Urinary bladder (tissue), 3 donors: ENCODE measurements at regions not wholly inside any gene's neighbourhood (a gene's known extent, or its start where the extent isn't known, plus 50 kb on each side); places are given as distances from the start of the nearest gene placed in this dataset.

ENCODE experiments used
- DNase-seq: peaks from one replicate; pipeline ENCODE4 v3.0.0-alpha.2; 2015; ENCODE audit errors: extremely low spot score
- H3K27ac ChIP-seq: one replicate; pipeline ENCODE4 v1.5.1; 2013; ENCODE audit warnings: low read depth, mild to moderate bottlenecking, moderate library complexity
- H3K36me3 ChIP-seq: one replicate; pipeline ENCODE4 v1.6.1; 2013; ENCODE audit warnings: mild to moderate bottlenecking, moderate library complexity; ENCODE audit not compliant: insufficient read depth
- H3K4me1 ChIP-seq: one replicate; pipeline ENCODE4 v1.6.1; 2013; ENCODE audit warnings: mild to moderate bottlenecking, moderate library complexity; ENCODE audit not compliant: insufficient read depth
- H3K4me3 ChIP-seq: one replicate; pipeline ENCODE4 v1.5.1; 2013; ENCODE audit warnings: low read depth, low read length
- WGBS: extraction: QIAGEN DNeasy Blood & Tissue Kit; methylation state at CpG from one replicate; pipeline ENCODE4 v1.1.7; 2013; 5-methylcytosine and 5-hydroxymethylcytosine counted together
- donor health status: healthy with polysubstance abuse.
- donor health status: healthy.

- H3K4me3 ChIP-seq = no peak overlapping the region
- 32% methylated on average over 2 of the region's 2 CpGs for WGBS
- no peak overlapping the region for H3K27ac ChIP-seq
- DNase-seq = no peak
- H3K36me3 ChIP-seq = no peaks in the 10 kb centered on the region
- no peaks in the 10 kb centered on the region for H3K4me1 ChIP-seq
Observed at GRCh38 chr11:98829971-98830370, 190.8 kb upstream of the CNTN5 start.

GRCh38 chr11:98834776-98835175 is 186.0 kb upstream of the CNTN5 start:
- 85% methylated on average over 4 of the region's 4 CpGs for WGBS
- H3K4me1 ChIP-seq = no peaks in the 10 kb centered on the region
- H3K4me3 ChIP-seq = no peak overlapping the region
- no peak overlapping the region for H3K27ac ChIP-seq
- no peaks in the 10 kb centered on the region for H3K36me3 ChIP-seq
- DNase-seq = no peak

GRCh38 chr11:98835335-98835734 is 185.4 kb upstream of the CNTN5 start:
- 58% methylated on average over 2 of the region's 2 CpGs for WGBS
- DNase-seq = no peak
- Histone ChIP-seq H3K27ac (no peak overlapping the region), H3K4me1 (no peaks in the 10 kb centered on the region), H3K4me3 (no peak overlapping the region), H3K36me3 (no peaks in the 10 kb centered on the region)

- Histone ChIP-seq H3K4me3 (no peak overlapping the region), H3K36me3 (no peaks in the 10 kb centered on the region), H3K4me1 (no peaks in the 10 kb centered on the region), H3K27ac (no peak overlapping the region)
- WGBS = 28% methylated on average over 1 of the region's 1 CpG
- no peak for DNase-seq
Observed at GRCh38 chr11:98836156-98836555, 184.6 kb upstream of the CNTN5 start.

- Histone ChIP-seq H3K4me3 (no peak overlapping the region), H3K27ac (no peak overlapping the region), H3K4me1 (no peaks in the 10 kb centered on the region), H3K36me3 (no peaks in the 10 kb centered on the region)
- DNase-seq = no peak
Observed at GRCh38 chr11:98842187-98842586, 178.6 kb upstream of the CNTN5 start.

DNA sequence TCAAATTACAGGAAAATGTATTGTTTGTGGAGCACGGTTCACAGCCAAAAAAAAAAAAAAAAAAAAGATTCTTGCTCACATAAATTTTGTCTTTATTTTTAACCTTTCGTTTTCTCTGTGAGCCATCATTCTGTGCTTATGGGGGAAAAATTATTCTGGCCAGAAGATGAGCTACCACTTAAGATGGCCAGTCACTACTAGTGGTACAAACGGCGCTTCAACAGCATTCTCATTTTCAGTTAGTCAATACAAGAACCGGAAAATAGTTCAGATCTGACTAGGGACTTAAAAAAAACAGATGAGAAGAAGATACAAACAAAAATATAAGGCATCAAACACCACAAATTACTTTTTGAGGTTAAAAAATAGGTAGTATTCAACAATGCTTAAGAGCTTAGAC is 158.6 kb upstream of the CNTN5 start:
- no peak for DNase-seq

GRCh38 chr11:98871690-98872089 is 149.1 kb upstream of the CNTN5 start:
- Histone ChIP-seq H3K36me3 (no peaks in the 10 kb centered on the region), H3K4me3 (no peak overlapping the region), H3K4me1 (no peaks in the 10 kb centered on the region), H3K27ac (no peak overlapping the region)
- DNase-seq = no peak
- WGBS = 91% methylated on average over 3 of the region's 3 CpGs

More for the DNA sequence above, 158.6 kb upstream of the CNTN5 start:
- no peaks in the 10 kb centered on the region for H3K36me3 ChIP-seq
- 73% methylated on average over 5 of the region's 5 CpGs for WGBS
- no peak overlapping the region for H3K27ac ChIP-seq
- no peak overlapping the region for H3K4me3 ChIP-seq
- H3K4me1 ChIP-seq = no peaks in the 10 kb centered on the region

DNA sequence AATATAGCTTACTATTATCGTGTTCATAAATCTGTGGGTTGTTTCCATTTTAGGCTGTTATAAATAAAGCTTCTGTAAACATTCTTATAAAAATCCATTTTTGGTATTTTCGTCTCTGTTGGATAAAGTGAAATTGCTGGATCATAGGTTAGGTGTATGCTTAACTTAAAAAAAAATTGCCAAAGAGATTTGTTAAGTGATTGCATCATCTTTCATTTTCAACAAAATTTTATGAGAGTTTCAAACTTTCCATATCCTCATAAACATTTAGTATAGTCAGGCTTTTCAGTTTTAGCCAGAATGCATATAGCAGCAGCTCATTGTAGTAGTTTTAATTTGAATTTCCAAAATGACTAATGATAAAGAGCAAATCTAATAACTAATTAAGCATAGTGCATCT is 146.7 kb upstream of the CNTN5 start:
- WGBS = 66% methylated on average over 2 of the region's 2 CpGs
- Histone ChIP-seq H3K4me3 (no peak overlapping the region), H3K4me1 (no peaks in the 10 kb centered on the region), H3K36me3 (no peaks in the 10 kb centered on the region), H3K27ac (no peak overlapping the region)
- DNase-seq = no peak

DNA sequence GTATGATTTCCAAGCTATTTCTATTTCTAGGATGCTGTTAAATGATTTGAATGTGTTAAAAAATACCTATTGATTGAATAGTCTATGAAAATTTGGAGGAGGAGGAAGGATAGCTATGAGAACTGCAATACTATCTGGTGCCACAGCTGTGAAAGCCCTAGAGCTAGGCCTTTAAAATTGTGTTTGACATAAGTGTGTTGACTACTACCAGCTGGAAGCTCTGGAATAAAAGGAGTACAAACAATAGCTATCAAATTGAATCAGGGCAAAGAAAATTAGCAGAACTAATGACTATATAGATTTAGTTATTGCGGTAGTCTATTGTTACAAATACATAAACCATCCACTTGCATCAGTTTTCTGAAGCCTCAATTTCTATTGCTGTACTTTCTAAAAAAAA is 124.8 kb upstream of the CNTN5 start:
- Histone ChIP-seq H3K36me3 (no peaks in the 10 kb centered on the region), H3K4me3 (no peak overlapping the region), H3K4me1 (no peaks in the 10 kb centered on the region), H3K27ac (no peak overlapping the region)
- WGBS = 95% methylated on average over 1 of the region's 1 CpG
- no peak for DNase-seq

DNA sequence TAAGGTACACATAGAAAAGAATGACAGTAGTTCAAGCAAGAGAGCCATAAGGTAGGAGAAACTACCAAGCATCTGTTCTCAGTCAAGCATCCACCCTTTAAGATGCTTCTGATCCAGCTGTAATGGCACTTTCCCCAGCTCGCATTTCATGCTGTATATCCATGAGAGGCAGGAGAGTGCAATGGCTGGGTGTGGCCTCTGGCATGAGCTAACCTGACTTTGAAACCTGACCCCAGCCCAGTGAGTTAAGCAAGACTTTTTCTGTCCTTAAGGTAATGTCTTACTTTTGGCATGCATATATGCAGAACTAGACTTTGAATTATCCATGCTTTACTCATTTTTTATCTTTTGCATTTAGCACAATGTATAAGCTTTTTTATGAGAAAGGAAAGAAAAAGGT is 79.8 kb upstream of the CNTN5 start:
- Histone ChIP-seq H3K4me3 (no peak overlapping the region), H3K4me1 (no peaks in the 10 kb centered on the region), H3K27ac (no peak overlapping the region), H3K36me3 (no peaks in the 10 kb centered on the region)
- no peak for DNase-seq
- WGBS = 55% methylated on average over 1 of the region's 1 CpG

DNA sequence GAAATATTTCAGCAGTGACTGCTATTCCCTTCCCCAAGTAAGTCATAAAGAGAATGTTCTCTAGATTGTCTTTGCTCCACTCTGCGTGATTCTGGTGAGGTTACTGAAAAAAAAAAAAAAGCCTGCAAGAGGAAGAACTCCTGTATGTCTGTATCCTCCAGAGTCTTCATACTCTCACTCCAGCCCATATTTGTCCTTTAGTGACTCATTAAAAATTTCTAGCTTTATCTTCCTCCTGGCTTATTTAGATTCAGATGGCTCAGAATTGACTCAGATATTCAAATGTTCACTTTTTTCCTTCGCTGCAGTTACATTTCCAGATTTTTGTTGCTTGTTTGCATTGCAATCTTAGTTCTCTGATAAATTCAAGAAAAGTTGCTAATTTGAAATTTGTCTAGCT is 76.3 kb upstream of the CNTN5 start:
- H3K36me3 ChIP-seq = no peaks in the 10 kb centered on the region
- no peak overlapping the region for H3K4me3 ChIP-seq
- DNase-seq = no peak
- WGBS = 81% methylated on average over 2 of the region's 2 CpGs
- no peak overlapping the region for H3K27ac ChIP-seq
- no peaks in the 10 kb centered on the region for H3K4me1 ChIP-seq

DNA sequence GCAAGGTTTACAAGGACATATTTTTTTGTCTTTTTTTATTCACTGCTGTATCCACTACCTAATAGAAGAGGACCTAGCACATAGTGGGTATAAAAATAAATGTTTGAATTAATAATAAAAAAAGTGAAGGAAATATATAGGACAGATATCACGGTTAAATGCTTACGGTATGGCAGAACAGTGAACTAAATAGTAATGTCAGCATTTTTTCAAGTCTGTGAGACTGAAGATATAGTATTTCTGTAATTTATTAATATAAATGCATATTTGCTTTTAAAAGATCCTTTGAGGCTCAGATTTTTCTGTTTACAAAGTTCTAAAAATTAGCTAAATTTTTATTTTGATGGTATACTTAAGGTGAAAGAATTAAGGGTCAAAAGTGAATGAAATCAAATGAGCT is 68.6 kb upstream of the CNTN5 start:
- 89% methylated on average over 2 of the region's 2 CpGs for WGBS
- DNase-seq = no peak
- no peaks in the 10 kb centered on the region for H3K36me3 ChIP-seq
- no peaks in the 10 kb centered on the region for H3K4me1 ChIP-seq
- H3K27ac ChIP-seq = no peak overlapping the region
- H3K4me3 ChIP-seq = no peak overlapping the region

DNA sequence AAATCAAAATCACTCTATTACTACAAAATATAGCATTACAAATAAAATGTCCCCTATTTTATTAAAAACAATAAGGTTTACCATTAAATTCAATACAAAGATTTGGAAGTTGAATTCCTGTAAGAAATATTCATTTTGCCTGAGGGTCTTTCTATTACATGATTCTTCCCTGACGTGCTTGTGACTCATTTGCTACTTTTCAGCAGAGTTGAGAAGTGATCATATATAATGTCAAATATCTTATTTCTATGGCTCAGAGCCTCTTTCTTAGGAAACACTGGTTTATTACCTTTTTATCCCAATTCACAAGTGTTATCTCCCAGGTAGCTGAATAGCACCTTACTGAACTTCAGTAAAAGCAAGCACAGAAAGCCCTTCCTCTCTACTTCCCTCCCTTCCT is 65.2 kb upstream of the CNTN5 start:
- Histone ChIP-seq H3K36me3 (no peaks in the 10 kb centered on the region), H3K4me3 (no peak overlapping the region)
- 72% methylated on average over 1 of the region's 1 CpG for WGBS

DNA sequence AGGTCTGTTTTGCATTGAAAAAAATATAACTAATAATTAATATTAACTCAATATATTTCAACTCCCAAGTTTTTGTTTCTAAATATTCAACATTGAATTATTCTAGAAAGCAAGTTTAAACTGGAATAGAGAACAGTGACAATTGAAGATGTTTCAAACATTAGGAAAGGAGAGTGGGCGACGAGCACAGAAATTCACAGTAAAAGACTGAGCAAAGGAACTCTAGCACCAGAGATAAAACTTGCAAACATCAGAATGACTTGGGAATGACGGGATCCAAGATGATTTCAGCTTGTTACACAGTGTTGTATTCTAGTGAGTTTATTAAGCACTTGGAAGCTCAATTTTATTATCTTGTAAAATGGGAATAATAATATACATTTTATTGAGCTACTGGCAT is 56.6 kb upstream of the CNTN5 start:
- no peak for DNase-seq
- H3K4me1 ChIP-seq = no peaks in the 10 kb centered on the region
- H3K4me3 ChIP-seq = no peak overlapping the region
- 65% methylated on average over 3 of the region's 3 CpGs for WGBS
- H3K36me3 ChIP-seq = no peaks in the 10 kb centered on the region
- H3K27ac ChIP-seq = no peak overlapping the region

More for the DNA sequence above, 65.2 kb upstream of the CNTN5 start:
- Histone ChIP-seq H3K27ac (no peak overlapping the region), H3K4me1 (no peaks in the 10 kb centered on the region)
- DNase-seq = no peak

DNA sequence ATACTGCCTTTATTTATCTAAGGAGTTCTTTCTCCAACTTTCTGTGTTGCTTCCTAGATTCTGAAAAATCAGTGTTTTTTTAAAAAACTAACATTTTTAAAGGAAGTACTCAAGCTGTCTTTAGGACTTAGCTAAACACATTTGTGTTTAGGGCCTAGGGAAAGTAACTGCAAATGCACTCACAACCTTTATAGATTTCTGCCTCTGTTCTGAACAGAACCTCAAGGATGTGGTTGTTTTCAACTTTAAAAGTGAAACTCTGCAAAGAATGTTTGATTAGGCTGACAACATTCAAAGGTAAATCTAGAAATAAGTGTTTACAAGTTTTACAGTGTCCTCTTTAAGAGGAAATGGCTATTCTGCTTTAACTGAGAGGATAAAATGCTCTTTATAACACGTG is 55.4 kb upstream of the CNTN5 start:
- Histone ChIP-seq H3K36me3 (no peaks in the 10 kb centered on the region), H3K4me1 (no peaks in the 10 kb centered on the region), H3K4me3 (no peak overlapping the region), H3K27ac (no peak overlapping the region)
- no peak for DNase-seq
- WGBS = 51% methylated on average over 1 of the region's 1 CpG
